ENCODE measurements at regions not wholly inside any gene's neighbourhood (a gene's known extent, or its start where the extent isn't known, plus 50 kb on each side); places are given as distances from the start of the nearest gene placed in this dataset.

- no peak overlapping the region for H3K4ac ChIP-seq (ENCODE audit: low read depth, low read length)
- H3K4me1 ChIP-seq (ENCODE audit: control insufficient read depth in 1 of 2, insufficient read depth in 2 of 2, low read length in 2 of 2): peaks cover 0 to 5% of the 10 kb centered on the region in 2 experiments
- H3K79me1 ChIP-seq (ENCODE audit: low read length): no peaks in the 10 kb centered on the region
- no peak overlapping the region for H2BK12ac ChIP-seq (ENCODE audit: low read length)
- H3K9ac ChIP-seq (ENCODE audit: low read length): no peak overlapping the region
- no peak overlapping the region for H3K27ac ChIP-seq (ENCODE audit: low read depth, low read length)
- H2BK5ac ChIP-seq (ENCODE audit: low read depth, low read length, poor library complexity): no peak overlapping the region
- no peak overlapping the region for H3K4me3 ChIP-seq (ENCODE audit: low read depth, low read length)
- DNase-seq: no peak
- H3K23ac ChIP-seq (ENCODE audit: low read length): no peak overlapping the region
- H4K91ac ChIP-seq (ENCODE audit: low read depth, low read length): no peak overlapping the region
- no peak overlapping the region for H3K18ac ChIP-seq (ENCODE audit: low read length)
- H2AFZ ChIP-seq (ENCODE audit: insufficient read depth, low read length, poor library complexity): no peak overlapping the region
- no peak overlapping the region for H3K4me2 ChIP-seq (ENCODE audit: low read length)
- no peaks in the 10 kb centered on the region for H3K27me3 ChIP-seq (ENCODE audit: insufficient read depth, low read length)
- WGBS (ENCODE audit: extremely low coverage, insufficient coverage, insufficient read length): no CpG with 5 or more reads among the region's 1 CpG
- no peak overlapping the region for H4K12ac ChIP-seq (ENCODE audit: low read depth, low read length)
- H2AK5ac ChIP-seq (ENCODE audit: low read length): no peak overlapping the region
- no peak overlapping the region for H3K14ac ChIP-seq (ENCODE audit: low read length)
- H3K79me2 ChIP-seq (ENCODE audit: control insufficient read depth, insufficient read depth, low read length, poor library complexity): no peaks in the 10 kb centered on the region
- H4K8ac ChIP-seq (ENCODE audit: low read depth, low read length): no peak overlapping the region
- no peaks in the 10 kb centered on the region for H3K36me3 ChIP-seq (ENCODE audit: control insufficient read depth in 1 of 2, insufficient read depth in 2 of 2, low read length in 2 of 2)
- H3K9me3 ChIP-seq (ENCODE audit: insufficient read depth, low read depth, low read length): no peaks in the 10 kb centered on the region
- H2BK120ac ChIP-seq (ENCODE audit: insufficient read depth, low read length, poor library complexity): no peak overlapping the region
Observed at GRCh38 chr5:92976156-92976555, 604.9 kb downstream of the NR2F1-AS1 start.

- H2BK120ac ChIP-seq (ENCODE audit: insufficient read depth, low read length, poor library complexity): no peak overlapping the region
- H3K14ac ChIP-seq (ENCODE audit: low read length): no peak overlapping the region
- H3K4me3 ChIP-seq (ENCODE audit: low read depth, low read length): no peak overlapping the region
- H3K27ac ChIP-seq (ENCODE audit: low read depth, low read length): no peak overlapping the region
- H3K36me3 ChIP-seq (ENCODE audit: control insufficient read depth in 1 of 2, insufficient read depth in 2 of 2, low read length in 2 of 2): no peaks in the 10 kb centered on the region
- H3K4me2 ChIP-seq (ENCODE audit: low read length): no peak overlapping the region
- no peak overlapping the region for H4K12ac ChIP-seq (ENCODE audit: low read depth, low read length)
- no peak overlapping the region for H4K91ac ChIP-seq (ENCODE audit: low read depth, low read length)
- H3K23ac ChIP-seq (ENCODE audit: low read length): no peak overlapping the region
- H2BK5ac ChIP-seq (ENCODE audit: low read depth, low read length, poor library complexity): no peak overlapping the region
- no peak overlapping the region for H2AFZ ChIP-seq (ENCODE audit: insufficient read depth, low read length, poor library complexity)
- H3K4me1 ChIP-seq (ENCODE audit: control insufficient read depth in 1 of 2, insufficient read depth in 2 of 2, low read length in 2 of 2): no peaks in the 10 kb centered on the region
- no peak overlapping the region for H3K18ac ChIP-seq (ENCODE audit: low read length)
- H3K9ac ChIP-seq (ENCODE audit: low read length): no peak overlapping the region
- no peaks in the 10 kb centered on the region for H3K27me3 ChIP-seq (ENCODE audit: insufficient read depth, low read length)
- no peaks in the 10 kb centered on the region for H3K9me3 ChIP-seq (ENCODE audit: insufficient read depth, low read depth, low read length)
- no peak overlapping the region for H2BK12ac ChIP-seq (ENCODE audit: low read length)
- H4K8ac ChIP-seq (ENCODE audit: low read depth, low read length): no peak overlapping the region
- no peaks in the 10 kb centered on the region for H3K79me2 ChIP-seq (ENCODE audit: control insufficient read depth, insufficient read depth, low read length, poor library complexity)
- DNase-seq: peak; percentile 28 to 72
- no peak overlapping the region for H3K4ac ChIP-seq (ENCODE audit: low read depth, low read length)
- no peak overlapping the region for H2AK5ac ChIP-seq (ENCODE audit: low read length)
- H3K79me1 ChIP-seq (ENCODE audit: low read length): no peaks in the 10 kb centered on the region
- no CpG with 5 or more reads among the region's 2 CpGs for WGBS (ENCODE audit: extremely low coverage, insufficient coverage, insufficient read length)
Observed at GRCh38 chr5:92969781-92970237, 611.2 kb downstream of the NR2F1-AS1 start.

- H3K79me2 ChIP-seq (ENCODE audit: control insufficient read depth, insufficient read depth, low read length, poor library complexity): no peaks in the 10 kb centered on the region
- H3K9ac ChIP-seq (ENCODE audit: low read length): no peak overlapping the region
- H4K91ac ChIP-seq (ENCODE audit: low read depth, low read length): no peak overlapping the region
- no peaks in the 10 kb centered on the region for H3K9me3 ChIP-seq (ENCODE audit: insufficient read depth, low read depth, low read length)
- no peak overlapping the region for H3K18ac ChIP-seq (ENCODE audit: low read length)
- H2BK120ac ChIP-seq (ENCODE audit: insufficient read depth, low read length, poor library complexity): no peak overlapping the region
- H3K23ac ChIP-seq (ENCODE audit: low read length): no peak overlapping the region
- no peak overlapping the region for H4K8ac ChIP-seq (ENCODE audit: low read depth, low read length)
- H2BK5ac ChIP-seq (ENCODE audit: low read depth, low read length, poor library complexity): no peak overlapping the region
- no peak overlapping the region for H3K4me3 ChIP-seq (ENCODE audit: low read depth, low read length)
- H2AK5ac ChIP-seq (ENCODE audit: low read length): no peak overlapping the region
- no peak overlapping the region for H3K4ac ChIP-seq (ENCODE audit: low read depth, low read length)
- no peak overlapping the region for H2AFZ ChIP-seq (ENCODE audit: insufficient read depth, low read length, poor library complexity)
- H3K79me1 ChIP-seq (ENCODE audit: low read length): no peaks in the 10 kb centered on the region
- H3K14ac ChIP-seq (ENCODE audit: low read length): no peak overlapping the region
- no peak for DNase-seq
- H3K36me3 ChIP-seq (ENCODE audit: control insufficient read depth in 1 of 2, insufficient read depth in 2 of 2, low read length in 2 of 2): no peaks in the 10 kb centered on the region
- H3K4me1 ChIP-seq (ENCODE audit: control insufficient read depth in 1 of 2, insufficient read depth in 2 of 2, low read length in 2 of 2): no peaks in the 10 kb centered on the region
- whole genome bisulfite sequencing (ENCODE audit: extremely low coverage, insufficient coverage, insufficient read length): no CpG with 5 or more reads among the region's 5 CpGs
- no peak overlapping the region for H2BK12ac ChIP-seq (ENCODE audit: low read length)
- H3K27ac ChIP-seq (ENCODE audit: low read depth, low read length): no peak overlapping the region
- H3K4me2 ChIP-seq (ENCODE audit: low read length): no peak overlapping the region
- H3K27me3 ChIP-seq (ENCODE audit: insufficient read depth, low read length): no peaks in the 10 kb centered on the region
- no peak overlapping the region for H4K12ac ChIP-seq (ENCODE audit: low read depth, low read length)
Observed at GRCh38 chr5:92969191-92969780, 611.7 kb downstream of the NR2F1-AS1 start.

GRCh38 chr5:92963800-92964199 is 617.2 kb downstream of the NR2F1-AS1 start:
- no peak overlapping the region for H3K4me3 ChIP-seq (ENCODE audit: low read depth, low read length)
- no peak overlapping the region for H4K8ac ChIP-seq (ENCODE audit: low read depth, low read length)
- no peak overlapping the region for H2AK5ac ChIP-seq (ENCODE audit: low read length)
- H3K9ac ChIP-seq (ENCODE audit: low read length): no peak overlapping the region
- no peak overlapping the region for H2AFZ ChIP-seq (ENCODE audit: insufficient read depth, low read length, poor library complexity)
- no peak overlapping the region for H2BK5ac ChIP-seq (ENCODE audit: low read depth, low read length, poor library complexity)
- H3K79me2 ChIP-seq (ENCODE audit: control insufficient read depth, insufficient read depth, low read length, poor library complexity): no peaks in the 10 kb centered on the region
- no peak overlapping the region for H4K12ac ChIP-seq (ENCODE audit: low read depth, low read length)
- H2BK120ac ChIP-seq (ENCODE audit: insufficient read depth, low read length, poor library complexity): no peak overlapping the region
- H2BK12ac ChIP-seq (ENCODE audit: low read length): no peak overlapping the region
- H3K9me3 ChIP-seq (ENCODE audit: insufficient read depth, low read depth, low read length): no peaks in the 10 kb centered on the region
- H3K36me3 ChIP-seq (ENCODE audit: control insufficient read depth in 1 of 2, insufficient read depth in 2 of 2, low read length in 2 of 2): no peaks in the 10 kb centered on the region
- H3K4ac ChIP-seq (ENCODE audit: low read depth, low read length): no peak overlapping the region
- WGBS (ENCODE audit: extremely low coverage, insufficient coverage, insufficient read length): no CpG with 5 or more reads among the region's 2 CpGs
- no peak overlapping the region for H3K23ac ChIP-seq (ENCODE audit: low read length)
- no peak overlapping the region for H3K4me2 ChIP-seq (ENCODE audit: low read length)
- H3K14ac ChIP-seq (ENCODE audit: low read length): no peak overlapping the region
- DNase-seq: no peak
- H4K91ac ChIP-seq (ENCODE audit: low read depth, low read length): no peak overlapping the region
- H3K4me1 ChIP-seq (ENCODE audit: control insufficient read depth in 1 of 2, insufficient read depth in 2 of 2, low read length in 2 of 2): no peaks in the 10 kb centered on the region
- no peaks in the 10 kb centered on the region for H3K79me1 ChIP-seq (ENCODE audit: low read length)
- no peak overlapping the region for H3K18ac ChIP-seq (ENCODE audit: low read length)
- no peak overlapping the region for H3K27ac ChIP-seq (ENCODE audit: low read depth, low read length)
- no peaks in the 10 kb centered on the region for H3K27me3 ChIP-seq (ENCODE audit: insufficient read depth, low read length)
